ENCODE measurements at regions not wholly inside any gene's neighbourhood (a gene's known extent, or its start where the extent isn't known, plus 50 kb on each side); places are given as distances from the start of the nearest gene placed in this dataset.

GRCh38 chr7:17460665-17461064, 162.2 kb downstream of the AHR start:
- no peak for TF ChIP-seq CTCF (IDR thresholded peaks at IDR 0.05; ENCODE audit: borderline replicate concordance, control extremely low read depth, extremely low read depth, insufficient read depth, missing control alignments)
- in situ Hi-C loops (cut with MboI; ENCODE audit: low sequenced_read_pairs, unreplicated experiment): no loop called here
- DNase-seq (ENCODE audit: low spot score): no peak

- no peak for DNase-seq (ENCODE audit: low spot score)
- in situ Hi-C loops (cut with MboI; ENCODE audit: low sequenced_read_pairs, unreplicated experiment): no loop called here
- no peak for TF ChIP-seq CTCF (IDR thresholded peaks at IDR 0.05; ENCODE audit: borderline replicate concordance, control extremely low read depth, extremely low read depth, insufficient read depth, missing control alignments)
These were observed 163.7 kb downstream of the AHR start for GRCh38 chr7:17462131-17462631.

GRCh38 chr7:17463511-17464085, 165.1 kb downstream of the AHR start:
- in situ Hi-C loops (cut with MboI; ENCODE audit: low sequenced_read_pairs, unreplicated experiment): no loop called here
- no peak for TF ChIP-seq CTCF (IDR thresholded peaks at IDR 0.05; ENCODE audit: borderline replicate concordance, control extremely low read depth, extremely low read depth, insufficient read depth, missing control alignments)
- no peak for DNase-seq (ENCODE audit: low spot score)

- DNase-seq (ENCODE audit: low spot score): no peak
- in situ Hi-C loops (cut with MboI; ENCODE audit: low sequenced_read_pairs, unreplicated experiment): no loop called here
- no peak for TF ChIP-seq CTCF (IDR thresholded peaks at IDR 0.05; ENCODE audit: borderline replicate concordance, control extremely low read depth, extremely low read depth, insufficient read depth, missing control alignments)
These were observed 167.8 kb downstream of the AHR start for GRCh38 chr7:17466216-17466615.

- TF ChIP-seq CTCF (IDR thresholded peaks at IDR 0.05; ENCODE audit: borderline replicate concordance, control extremely low read depth, extremely low read depth, insufficient read depth, missing control alignments): no peak
- no peak for DNase-seq (ENCODE audit: low spot score)
- in situ Hi-C loops (cut with MboI; ENCODE audit: low sequenced_read_pairs, unreplicated experiment): no loop called here
These were observed 169.0 kb downstream of the AHR start for GRCh38 chr7:17467386-17467945.

- DNase-seq (ENCODE audit: low spot score): no peak
- in situ Hi-C loops (cut with MboI; ENCODE audit: low sequenced_read_pairs, unreplicated experiment): no loop called here
- no peak for TF ChIP-seq CTCF (IDR thresholded peaks at IDR 0.05; ENCODE audit: borderline replicate concordance, control extremely low read depth, extremely low read depth, insufficient read depth, missing control alignments)
These were observed 172.9 kb downstream of the AHR start for GRCh38 chr7:17471325-17471724.

Measured in GM13976 (cell line).